ENCODE measurements at regions not wholly inside any gene's neighbourhood (a gene's known extent, or its start where the extent isn't known, plus 50 kb on each side); places are given as distances from the start of the nearest gene placed in this dataset.

DNA sequence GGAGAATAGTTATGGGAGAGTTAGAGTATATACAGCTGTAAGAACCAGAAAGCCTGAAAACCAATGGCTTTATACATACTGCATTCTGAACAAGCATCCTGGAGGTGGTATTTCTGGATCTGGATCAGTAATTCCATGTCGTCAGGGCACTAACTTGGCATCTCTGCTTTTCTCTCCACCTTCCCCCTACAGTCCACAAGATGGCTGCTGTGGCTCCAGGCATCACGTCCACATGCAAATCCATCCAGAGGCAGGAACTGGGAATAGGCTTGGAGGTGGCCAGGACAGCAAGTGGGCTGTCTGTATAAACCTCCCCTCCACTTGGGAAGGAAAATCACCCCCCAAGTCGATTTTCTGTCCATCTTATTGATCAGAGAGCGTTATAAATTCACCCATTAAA lies 86.2 kb upstream of the WDR26 start:
- Histone ChIP-seq H3K4me3 (no peak overlapping the region), H2AFZ (ENCODE audit: control insufficient read depth, low read depth, low read length) (no peak overlapping the region), H3K27me3 (replicated peaks in 1 of 2; ENCODE audit: control insufficient read depth in 2 of 2, insufficient read depth in 2 of 2, low read length in 1 of 2) (no peaks in the 10 kb centered on the region), H3K79me2 (ENCODE audit: control insufficient read depth, insufficient read depth, low read length) (no peaks in the 10 kb centered on the region), H4K20me1 (ENCODE audit: control insufficient read depth, insufficient read depth) (no peaks in the 10 kb centered on the region), H3K4me1 (ENCODE audit: control insufficient read depth, insufficient read depth, low read length) (no peaks in the 10 kb centered on the region; the same call in 1 of the 2 replicates), H3K9me3 (replicated peaks; ENCODE audit: control insufficient read depth, insufficient read depth, low read length) (no peaks in the 10 kb centered on the region), H3K27ac (ENCODE audit: control insufficient read depth, insufficient read depth) (no peak overlapping the region), H3K4me2 (ENCODE audit: control insufficient read depth, insufficient read depth) (no peak overlapping the region), H3K9ac (ENCODE audit: control insufficient read depth, insufficient read depth, low read length) (no peak overlapping the region), H3K36me3 (ENCODE audit: control insufficient read depth in 2 of 2, insufficient read depth in 2 of 2, low read length in 1 of 2) (no peaks in the 10 kb centered on the region)
- ChIA-PET RAD21 (ENCODE audit: unreplicated experiment) (no interaction called here), POLR2A (no interaction called here), CTCF (interaction anchor here (1.1 to 1.4 kb wide), 2 partner anchors 331 to 333 kb away, joined by 3 read pairs; no protein-coding TSS in a partner anchor), SMC1A (ENCODE audit: uncharacterized antibody, unreplicated experiment) (interaction anchor here (1.0 kb wide), 1 partner anchor 402 kb away, joined by 3 read pairs; no protein-coding TSS in a partner anchor)
- TF ChIP-seq EZH2 (IDR thresholded peaks at IDR 0.05; ENCODE audit: borderline replicate concordance, control insufficient read depth, low read depth, low read length): no peak
- TF ChIP-seq, protein P1, sequence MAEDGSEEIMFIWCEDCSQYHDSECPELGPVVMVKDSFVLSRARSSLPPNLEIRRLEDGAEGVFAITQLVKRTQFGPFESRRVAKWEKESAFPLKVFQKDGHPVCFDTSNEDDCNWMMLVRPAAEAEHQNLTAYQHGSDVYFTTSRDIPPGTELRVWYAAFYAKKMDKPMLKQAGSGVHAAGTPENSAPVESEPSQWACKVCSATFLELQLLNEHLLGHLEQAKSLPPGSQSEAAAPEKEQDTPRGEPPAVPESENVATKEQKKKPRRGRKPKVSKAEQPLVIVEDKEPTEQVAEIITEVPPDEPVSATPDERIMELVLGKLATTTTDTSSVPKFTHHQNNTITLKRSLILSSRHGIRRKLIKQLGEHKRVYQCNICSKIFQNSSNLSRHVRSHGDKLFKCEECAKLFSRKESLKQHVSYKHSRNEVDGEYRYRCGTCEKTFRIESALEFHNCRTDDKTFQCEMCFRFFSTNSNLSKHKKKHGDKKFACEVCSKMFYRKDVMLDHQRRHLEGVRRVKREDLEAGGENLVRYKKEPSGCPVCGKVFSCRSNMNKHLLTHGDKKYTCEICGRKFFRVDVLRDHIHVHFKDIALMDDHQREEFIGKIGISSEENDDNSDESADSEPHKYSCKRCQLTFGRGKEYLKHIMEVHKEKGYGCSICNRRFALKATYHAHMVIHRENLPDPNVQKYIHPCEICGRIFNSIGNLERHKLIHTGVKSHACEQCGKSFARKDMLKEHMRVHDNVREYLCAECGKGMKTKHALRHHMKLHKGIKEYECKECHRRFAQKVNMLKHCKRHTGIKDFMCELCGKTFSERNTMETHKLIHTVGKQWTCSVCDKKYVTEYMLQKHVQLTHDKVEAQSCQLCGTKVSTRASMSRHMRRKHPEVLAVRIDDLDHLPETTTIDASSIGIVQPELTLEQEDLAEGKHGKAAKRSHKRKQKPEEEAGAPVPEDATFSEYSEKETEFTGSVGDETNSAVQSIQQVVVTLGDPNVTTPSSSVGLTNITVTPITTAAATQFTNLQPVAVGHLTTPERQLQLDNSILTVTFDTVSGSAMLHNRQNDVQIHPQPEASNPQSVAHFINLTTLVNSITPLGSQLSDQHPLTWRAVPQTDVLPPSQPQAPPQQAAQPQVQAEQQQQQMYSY (CRISPR knock-in tag; IDR thresholded peaks at IDR 0.05): no peak
- no peak for ATAC-seq
- in situ Hi-C loops (cut with MboI) (no loop called here), intact Hi-C loops (cut with micrococcal nuclease; ENCODE audit: unreplicated experiment) (loop anchor here (10.0 kb wide), 1 partner anchor 1074 kb away; no protein-coding TSS in a partner anchor)
- no TSS peak for BruUV-seq (replicated peaks)
- whole genome bisulfite sequencing (ENCODE audit: insufficient coverage, insufficient replicate concordance, low lambda C conversion rate, missing lambda C conversion rate): 47% methylated on average over 4 of the region's 4 CpGs
- DNase-seq (ENCODE audit: low read depth, low spot score): no peak
- FAIRE-seq: no peak

All from GM12878 (cell line).